ENCODE measurements at regions not wholly inside any gene's neighbourhood (a gene's known extent, or its start where the extent isn't known, plus 50 kb on each side); places are given as distances from the start of the nearest gene placed in this dataset.

DNA sequence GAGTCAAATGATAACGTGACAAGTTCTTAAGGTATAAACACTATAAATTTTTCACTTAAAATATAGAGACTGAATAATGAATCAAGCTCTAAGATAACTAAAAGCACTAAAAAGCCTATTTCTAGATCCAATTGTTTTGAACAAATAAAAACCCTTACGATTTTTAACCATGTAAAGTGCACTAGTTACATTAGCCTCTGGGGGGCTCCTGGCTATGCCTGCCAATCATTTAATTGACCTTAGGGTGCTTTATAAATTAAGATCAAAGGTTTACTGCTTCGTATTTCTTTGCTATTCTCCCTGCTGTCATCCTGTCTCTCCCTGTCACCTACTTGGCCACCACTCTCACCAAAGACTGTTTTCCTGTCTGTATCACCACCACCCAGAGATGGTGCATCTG is 133.4 kb downstream of the ESM1 start:
- no peak for DNase-seq (ENCODE audit: low read depth)

DNA sequence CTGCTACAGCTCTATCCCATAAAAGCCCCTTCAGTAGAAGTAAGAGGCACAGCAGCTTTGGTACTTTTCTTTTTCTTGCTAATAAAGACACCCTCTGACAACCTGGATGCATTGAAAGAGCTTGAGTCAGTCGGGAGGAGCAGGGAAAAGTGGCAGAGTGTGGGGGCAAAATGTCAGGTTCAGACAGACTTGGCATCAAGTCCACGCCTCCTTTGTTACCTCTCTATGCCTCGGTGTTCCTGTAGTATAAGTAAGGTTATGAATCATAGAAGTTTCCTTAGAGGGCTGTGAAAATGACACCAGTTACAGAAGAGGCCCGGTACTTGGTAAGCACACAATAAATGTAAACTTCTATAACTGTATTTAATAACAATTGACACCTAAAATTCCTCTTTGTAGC is 133.9 kb downstream of the ESM1 start:
- DNase-seq (ENCODE audit: low read depth), result no peak

- DNase-seq (ENCODE audit: low read depth), result no peak
Measured at GRCh38 chr5:54848581-54848980, 136.8 kb downstream of the ESM1 start.

- no peak for DNase-seq (ENCODE audit: low read depth)
Measured at GRCh38 chr5:54845567-54845941, 139.8 kb downstream of the ESM1 start.

GRCh38 chr5:54844905-54845566 is 140.4 kb downstream of the ESM1 start:
- DNase-seq (ENCODE audit: low read depth), result no peak

DNA sequence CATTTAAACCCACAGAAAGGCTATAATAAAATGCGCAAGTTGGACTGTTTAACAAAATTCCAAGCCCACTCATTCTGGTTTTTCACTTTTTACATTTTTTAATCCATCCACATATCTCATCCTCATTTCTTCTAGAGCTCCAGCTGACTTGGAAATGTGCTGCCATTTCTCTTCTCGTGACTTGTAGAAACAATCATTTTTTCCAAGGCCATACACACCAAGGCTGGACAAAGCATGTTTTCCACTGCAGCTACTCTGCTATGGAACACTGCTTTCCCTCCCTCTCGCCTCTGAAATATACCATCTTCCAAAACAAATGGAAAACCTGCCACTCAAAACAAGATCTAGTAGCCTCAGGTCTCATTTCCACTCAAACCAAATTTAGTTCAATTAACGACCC is 141.1 kb downstream of the ESM1 start:
- DNase-seq (ENCODE audit: low read depth), result no peak

DNA sequence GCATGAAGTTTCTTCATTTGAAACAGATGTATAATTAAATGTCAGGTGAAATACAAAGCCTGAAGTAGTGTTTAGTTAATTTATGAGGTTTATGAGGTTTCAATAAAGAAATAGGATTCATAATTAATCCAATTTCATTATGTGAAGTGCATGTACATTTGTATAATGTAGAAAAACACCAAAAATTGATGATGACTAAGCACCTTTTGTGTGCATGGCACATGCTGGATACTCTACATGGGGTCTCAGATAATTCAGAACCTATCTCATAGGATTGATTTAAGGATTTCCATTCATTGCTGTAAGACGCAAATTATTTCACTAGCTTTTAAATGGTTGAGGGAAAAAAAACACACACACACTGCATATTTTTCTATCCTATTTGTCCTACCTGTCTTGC is 143.9 kb downstream of the ESM1 start:
- DNase-seq (ENCODE audit: low read depth), result no peak

DNA sequence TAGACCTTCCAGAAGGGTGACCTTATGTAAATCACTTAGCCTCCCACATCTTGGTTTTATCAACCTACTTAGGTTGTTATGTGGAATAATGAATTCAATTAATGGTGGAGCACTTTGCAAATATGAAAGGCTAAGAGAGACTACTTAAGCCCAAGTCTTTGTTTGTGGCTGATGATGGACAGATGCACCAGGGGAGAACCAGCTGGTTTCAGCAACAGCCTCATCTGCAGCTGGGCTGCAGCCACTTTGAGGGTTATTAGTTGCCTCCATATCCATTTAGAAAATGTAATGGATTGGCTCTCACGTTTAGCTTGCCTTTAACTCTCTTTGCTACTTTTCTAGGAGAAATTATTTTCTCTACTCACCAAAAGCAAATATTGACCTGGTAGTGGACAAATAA is 146.6 kb downstream of the ESM1 start:
- DNase-seq (ENCODE audit: low read depth), result no peak

DNA sequence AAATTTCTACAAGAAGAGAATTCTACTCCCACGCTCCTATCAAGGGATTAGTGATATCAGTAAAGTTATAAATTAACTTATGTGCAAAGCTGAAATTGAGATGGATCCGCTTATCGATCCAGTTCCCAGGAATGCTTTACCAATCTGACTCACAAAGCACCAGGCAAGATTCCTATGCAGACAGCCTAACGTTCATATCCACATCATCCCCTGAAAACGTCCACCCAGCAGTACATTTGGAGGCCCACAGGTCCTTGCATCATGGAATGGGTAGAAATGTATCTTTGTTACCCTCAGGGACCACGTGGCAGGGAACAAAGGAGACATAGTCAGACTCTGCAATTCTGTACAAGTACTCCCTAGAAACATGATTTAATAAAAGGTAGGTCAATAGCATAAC is 147.4 kb downstream of the ESM1 start:
- no peak for DNase-seq (ENCODE audit: low read depth)

GRCh38 chr5:54837093-54837492 is 148.3 kb downstream of the ESM1 start:
- no peak for DNase-seq (ENCODE audit: low read depth)

DNA sequence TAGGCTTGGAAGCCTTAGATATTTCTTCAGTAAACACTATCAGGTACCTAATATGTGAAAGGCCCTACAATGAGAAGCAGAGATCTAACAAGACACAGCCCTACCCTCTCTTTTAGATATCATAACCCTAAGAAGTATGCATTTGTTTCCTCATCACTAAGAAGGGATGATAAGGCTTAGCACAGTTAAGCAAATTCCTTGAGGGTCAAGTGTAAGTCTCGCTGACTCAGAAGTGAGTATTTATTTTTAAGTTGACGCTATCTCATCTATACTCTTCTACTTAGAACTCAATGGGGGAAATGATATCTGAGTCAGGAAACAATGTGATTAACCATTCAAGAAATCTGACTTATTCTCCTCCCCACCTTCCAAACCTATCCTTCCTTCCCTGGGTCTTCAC is 149.7 kb downstream of the ESM1 start:
- no peak for DNase-seq (ENCODE audit: low read depth)

DNA sequence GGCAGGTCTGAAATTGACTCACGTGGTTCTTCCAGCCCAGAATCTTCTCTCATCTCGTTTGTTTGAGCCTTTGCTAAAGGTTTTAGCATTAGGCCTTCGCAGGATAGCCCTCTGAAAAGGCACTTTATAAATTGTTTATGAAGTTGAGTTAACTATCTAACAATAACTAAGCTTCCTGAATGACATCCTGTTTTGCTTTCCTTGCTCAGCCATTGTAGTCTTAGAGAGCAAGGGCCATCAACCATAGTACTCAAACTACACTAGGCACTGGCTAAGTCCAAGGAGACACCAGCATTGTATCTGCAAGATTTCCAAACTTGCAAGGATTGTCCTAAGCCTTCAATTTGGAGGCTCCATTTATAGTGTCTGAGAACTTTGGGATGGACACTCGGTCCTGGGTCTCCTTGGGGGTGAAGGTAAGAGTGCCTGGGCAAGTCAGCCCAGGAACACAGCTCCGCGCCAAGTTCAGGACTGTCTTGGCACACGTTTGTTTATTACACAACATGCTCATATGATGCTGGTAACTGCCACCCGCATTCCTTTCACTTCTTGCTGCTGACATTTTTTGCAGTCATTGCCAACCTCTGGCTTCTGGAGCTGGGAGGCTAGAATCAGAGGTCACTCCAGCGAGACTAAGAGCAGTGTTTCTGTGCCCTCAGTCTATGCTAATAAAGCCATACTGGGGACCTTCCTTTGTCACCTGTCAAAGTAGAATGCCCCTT is 151.1 kb downstream of the ESM1 start:
- no peak for DNase-seq (ENCODE audit: low read depth)

DNA sequence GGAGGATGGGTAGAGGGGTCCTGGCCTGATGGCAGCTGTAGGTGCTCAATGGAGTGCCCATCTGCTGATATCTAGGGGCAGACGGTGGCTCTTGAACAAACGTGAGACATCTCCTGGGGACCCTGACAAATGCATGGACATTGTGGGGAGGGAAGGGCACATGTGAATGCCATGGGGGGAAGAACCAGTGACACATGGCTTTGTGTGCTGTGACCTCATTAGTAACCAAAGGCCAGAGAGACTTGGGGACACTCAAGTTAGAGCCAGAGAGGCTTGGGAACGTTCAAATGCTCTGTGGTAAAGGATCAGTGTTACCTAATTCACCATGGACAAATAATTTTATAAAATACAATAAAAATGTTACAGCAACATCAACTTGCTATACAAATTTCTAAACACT is 151.8 kb downstream of the ESM1 start:
- DNase-seq (ENCODE audit: low read depth), result no peak

DNA sequence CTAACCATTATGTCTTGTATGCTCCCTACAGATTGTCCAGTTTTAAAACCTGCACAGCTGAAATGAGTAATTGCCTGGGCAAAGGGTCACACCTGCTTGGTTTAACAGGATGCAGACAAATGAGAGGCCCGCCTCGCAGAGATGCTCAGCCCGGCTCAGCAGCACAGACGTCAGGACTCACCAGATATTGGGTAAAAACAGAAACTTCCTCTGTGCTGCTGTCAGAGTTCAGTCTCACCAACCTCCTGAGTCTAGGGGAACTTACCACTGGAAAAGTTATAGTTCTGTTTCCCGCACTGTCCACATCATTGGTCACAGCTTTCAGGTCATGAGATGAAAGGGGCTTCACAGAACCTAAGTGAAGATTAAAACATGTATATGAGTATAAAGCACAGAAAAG is 152.5 kb downstream of the ESM1 start:
- no peak for DNase-seq (ENCODE audit: low read depth)

DNA sequence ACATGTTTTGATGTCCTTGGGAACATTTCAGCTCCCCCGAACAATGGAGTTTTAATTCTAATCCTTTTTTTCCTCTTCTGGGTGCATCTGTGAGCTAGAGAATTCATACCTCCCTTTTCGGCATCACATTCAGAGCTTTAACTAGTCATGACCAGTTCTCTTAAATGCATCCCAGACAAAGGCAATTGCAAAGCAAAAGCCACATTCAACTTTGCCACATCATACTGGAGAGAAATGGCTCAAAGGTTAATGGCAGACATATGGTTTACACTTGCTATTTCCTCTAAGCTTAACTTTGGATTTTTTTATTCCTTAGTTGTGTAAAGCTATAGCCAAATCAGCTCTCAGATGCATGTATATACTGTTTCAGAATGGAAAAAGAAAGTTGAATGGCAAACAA is 153.3 kb downstream of the ESM1 start:
- no peak for DNase-seq (ENCODE audit: low read depth)

DNA sequence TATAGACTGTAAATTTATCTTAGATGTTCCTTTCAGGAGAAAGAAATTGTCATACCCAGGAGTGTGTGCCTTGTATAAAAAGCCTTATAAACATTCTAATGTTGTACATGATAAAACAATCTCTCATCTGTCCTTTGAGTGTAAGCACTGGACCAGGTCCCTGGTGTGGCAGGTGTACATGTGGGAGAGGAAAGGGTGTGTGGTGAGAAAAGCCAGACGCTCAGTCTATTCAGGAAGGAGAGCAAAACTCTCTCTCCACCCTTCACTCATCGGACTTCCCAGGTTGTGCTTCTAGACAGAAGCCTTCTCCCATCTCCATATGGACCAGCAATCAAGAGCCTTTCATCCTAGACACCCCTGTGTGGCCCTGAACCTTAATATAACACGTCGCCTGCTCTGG is 154.2 kb downstream of the ESM1 start:
- DNase-seq (ENCODE audit: low read depth), result no peak

DNA sequence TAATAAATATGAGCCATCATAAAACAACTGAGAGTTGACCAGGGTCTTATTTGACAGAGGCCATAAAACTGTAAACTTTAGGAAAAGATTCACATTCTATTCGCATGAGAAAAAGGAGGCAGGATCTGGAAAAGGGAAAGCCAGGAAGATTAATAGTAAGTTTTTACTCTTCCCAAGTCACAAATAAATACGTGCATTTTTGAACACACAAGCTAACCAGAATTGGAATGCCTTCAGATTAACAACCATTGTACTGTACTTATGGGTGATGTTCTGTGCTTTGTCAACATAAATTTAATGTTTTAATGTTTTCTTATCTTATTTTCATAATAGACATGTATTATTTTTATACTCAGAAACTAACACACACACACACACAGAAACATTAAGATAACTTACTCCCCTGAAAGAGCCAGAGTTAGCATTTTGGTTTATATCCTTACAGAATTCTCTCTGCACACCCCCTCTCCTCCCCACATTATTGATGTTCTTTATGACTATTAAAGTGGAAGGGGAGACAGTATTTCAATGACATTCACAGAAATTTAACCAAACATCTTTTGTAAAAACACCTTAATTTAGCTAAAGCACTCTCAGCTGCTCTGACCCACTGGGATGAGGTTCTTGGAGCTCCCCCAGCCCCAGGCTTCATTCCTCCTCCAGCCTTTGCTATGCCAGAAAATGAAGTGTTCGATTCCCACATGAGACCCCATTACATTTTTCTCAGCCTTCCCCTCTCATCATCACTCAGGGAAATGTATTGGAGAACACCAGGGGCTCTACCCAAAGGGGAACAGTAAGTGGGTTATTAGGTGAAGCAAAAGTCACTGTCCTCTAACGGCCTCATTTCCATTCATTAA is 155.5 kb downstream of the ESM1 start:
- DNase-seq (ENCODE audit: low read depth), result no peak

- no peak for DNase-seq (ENCODE audit: low read depth)
Measured at GRCh38 chr5:54829102-54829501, 156.3 kb downstream of the ESM1 start.

DNA sequence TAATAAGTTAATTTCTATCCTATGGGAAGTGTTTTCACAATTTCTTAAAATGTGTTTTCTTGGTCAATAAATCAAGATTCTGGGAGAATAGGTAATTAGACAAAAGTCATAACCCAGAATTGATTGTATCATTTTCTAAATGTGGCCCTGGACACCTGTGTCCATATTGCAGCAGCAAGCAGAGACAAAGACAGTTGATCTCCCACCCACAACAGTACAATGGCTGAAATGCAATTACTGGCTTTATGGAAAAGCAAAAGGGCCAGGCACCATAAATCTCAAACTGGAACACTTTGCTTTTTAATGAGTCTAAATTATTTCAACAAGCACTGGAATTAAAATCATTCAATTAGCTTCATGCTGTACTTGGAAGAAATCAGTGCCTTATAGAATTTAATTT is 157.2 kb downstream of the ESM1 start:
- no peak for DNase-seq (ENCODE audit: low read depth)

GRCh38 chr5:54825005-54825404 is 160.4 kb downstream of the ESM1 start:
- no peak for DNase-seq (ENCODE audit: low read depth)

- DNase-seq (ENCODE audit: low read depth), result no peak
Measured at GRCh38 chr5:54823006-54823405, 162.4 kb downstream of the ESM1 start.

- DNase-seq (ENCODE audit: low read depth), result no peak
Measured at GRCh38 chr5:54822324-54822687, 163.1 kb downstream of the ESM1 start.
